Small intestine (tissue), 7 donors: ENCODE measurements at regions not wholly inside any gene's neighbourhood (a gene's known extent, or its start where the extent isn't known, plus 50 kb on each side); places are given as distances from the start of the nearest gene placed in this dataset.

Experiments
- DNase-seq, 2 donors: peaks; one replicate each; pipeline versions ENCODE4 v3.0.0 to v3.0.0-alpha.2; 2013
- FAIRE-seq: peaks from 2 replicates; lab custom pipeline; 2012; peaks lifted over from hg19 to GRCh38; lab: Jason Lieb, UNC
- H3K27ac ChIP-seq, 3 donors: one replicate each; pipeline ENCODE4 v1.5.1; 2013; ENCODE audit warnings: low read length in 2 of 3, mild to moderate bottlenecking in 2 of 3, control low read depth in 1 of 3, inconsistent platforms in 1 of 3, low read depth in 1 of 3, moderate library complexity in 1 of 3
- H3K27me3 ChIP-seq, 3 donors: one replicate each; pipeline ENCODE4 v1.6.1; 2013; ENCODE audit warnings: low read length in 3 of 3, inconsistent platforms in 1 of 3; ENCODE audit not compliant: control insufficient read depth in 3 of 3, insufficient read depth in 3 of 3
- H3K36me3 ChIP-seq, 3 donors: one replicate each; pipeline ENCODE4 v1.6.1; 2013; ENCODE audit warnings: low read length in 3 of 3, inconsistent platforms in 1 of 3, low read depth in 1 of 3, mild to moderate bottlenecking in 1 of 3, moderate library complexity in 1 of 3; ENCODE audit not compliant: control insufficient read depth in 3 of 3, insufficient read depth in 2 of 3
- H3K4me1 ChIP-seq, 3 donors: one replicate each; pipeline ENCODE4 v1.6.1; 2013; ENCODE audit warnings: low read length in 2 of 3, inconsistent platforms in 1 of 3, low read depth in 1 of 3, mild to moderate bottlenecking in 1 of 3, moderate library complexity in 1 of 3; ENCODE audit not compliant: control insufficient read depth in 3 of 3, insufficient read depth in 2 of 3
- H3K4me3 ChIP-seq, 3 donors: one replicate each; pipeline ENCODE4 v1.5.1; 2013; ENCODE audit warnings: low read length in 3 of 3, control low read depth in 1 of 3, inconsistent platforms in 1 of 3, low read depth in 1 of 3, mild to moderate bottlenecking in 1 of 3, moderate library complexity in 1 of 3
- H3K9me3 ChIP-seq, 2 donors: one replicate each; pipeline ENCODE4 v1.6.1; 2013; ENCODE audit warnings: low read depth in 1 of 2, low read length in 1 of 2; ENCODE audit not compliant: control insufficient read depth in 2 of 2, insufficient read depth in 1 of 2
- WGBS, 3 donors: extraction: QIAGEN DNeasy Blood & Tissue Kit; methylation state at CpG; one replicate each; pipeline ENCODE4 v1.1.7; 2013; 5-methylcytosine and 5-hydroxymethylcytosine counted together
- donor health status: healthy with polysubstance abuse.
- donor health status: control.
- donor health status: control.
- donor health status: Bipolar disorder and iron deficiency.
- donor health status: healthy.

DNA sequence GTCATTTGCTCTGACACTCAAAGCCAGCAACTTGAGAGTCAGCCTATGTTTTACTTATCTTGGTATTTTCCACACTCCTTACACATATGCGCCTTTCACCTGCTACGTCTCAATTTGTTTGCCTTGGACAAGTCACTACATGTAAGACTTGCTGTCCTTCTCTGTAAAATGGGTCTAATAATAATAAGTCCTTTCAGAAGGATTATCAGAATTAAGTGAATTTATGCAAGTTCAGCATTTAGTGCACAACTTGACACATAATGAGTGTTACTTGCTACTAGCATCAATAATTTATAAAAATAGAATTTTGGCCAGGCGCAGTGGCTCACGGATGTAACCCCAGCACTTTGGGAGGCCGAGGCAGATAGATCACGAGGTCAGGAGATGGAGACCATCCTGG, 71.1 kb upstream of the UBL3 start:
- Histone ChIP-seq H3K9me3 (no peaks in the 10 kb centered on the region), H3K4me3 (no peak overlapping the region), H3K36me3 (no peaks in the 10 kb centered on the region), H3K27me3 (no peaks in the 10 kb centered on the region), H3K4me1 (peaks cover 4 to 39% (median 6%) of the 10 kb centered on the region in 3 donors), H3K27ac (no peak overlapping the region)
- 95 to 98% (median 97%) methylated on average over 6 of the region's 6 CpGs for WGBS, 3 donors
- FAIRE-seq, result no peak
- no peak for DNase-seq

DNA sequence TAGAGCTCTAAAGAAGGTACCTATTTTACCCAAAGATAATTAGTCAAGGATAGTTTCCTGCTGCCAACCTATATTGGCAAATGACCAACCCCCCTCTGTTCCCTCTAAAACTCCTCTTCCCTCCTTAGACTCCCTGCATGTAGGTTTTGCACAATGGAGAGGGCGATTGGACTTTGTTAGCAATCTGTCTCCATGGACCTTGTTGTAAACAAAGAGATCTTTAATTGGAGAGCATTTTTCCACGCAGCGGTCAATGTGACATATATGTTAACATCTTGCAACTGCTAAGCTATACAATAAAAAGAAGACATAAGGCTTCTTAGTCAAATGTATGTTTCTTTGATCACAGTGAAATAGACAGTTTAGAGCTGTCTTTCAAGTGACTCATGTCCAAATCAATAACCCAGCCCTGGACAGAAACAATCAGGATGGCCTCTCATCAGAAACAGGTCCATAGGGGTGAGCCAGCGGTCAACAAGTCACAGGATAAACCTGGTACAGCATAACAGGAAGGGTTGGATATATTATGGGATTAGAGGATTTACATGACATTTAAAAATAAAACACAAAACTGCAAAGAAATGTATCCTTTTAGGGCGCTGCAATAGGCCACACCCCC, 69.7 kb upstream of the UBL3 start:
- Histone ChIP-seq H3K27ac (no peak overlapping the region), H3K9me3 (no peaks in the 10 kb centered on the region), H3K4me1 (peaks cover 4 to 34% (median 6%) of the 10 kb centered on the region in 3 donors), H3K36me3 (no peaks in the 10 kb centered on the region), H3K27me3 (no peaks in the 10 kb centered on the region), H3K4me3 (no peak overlapping the region)
- DNase-seq (peak; percentile 70 to 78), FAIRE-seq (no peak)
- 37 to 47% (median 42%) methylated on average over 5 of the region's 5 CpGs for WGBS, 3 donors

DNA sequence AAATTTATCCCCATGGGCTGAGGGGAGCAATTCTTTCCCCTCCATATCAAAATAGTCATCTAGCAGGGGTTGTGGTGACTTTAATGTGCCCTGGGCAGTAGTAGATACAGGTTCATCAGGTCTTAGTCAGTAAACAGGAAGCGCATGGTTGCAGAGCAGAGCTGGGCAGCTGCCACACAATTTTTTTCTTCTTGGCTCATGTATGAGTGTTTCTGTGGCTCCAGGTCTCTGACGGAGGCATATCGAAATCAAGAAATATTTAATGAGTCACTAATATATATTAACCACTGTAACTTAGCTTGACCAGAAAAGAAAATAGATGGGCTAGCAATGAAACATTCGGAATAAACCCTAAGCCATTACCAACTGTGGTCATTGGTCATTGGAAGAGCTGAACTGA, 68.4 kb upstream of the UBL3 start:
- 52 to 90% (median 71%) methylated on average over 4 of the region's 4 CpGs for WGBS, 3 donors
- FAIRE-seq (no peak), DNase-seq (no peak)
- no peaks in the 10 kb centered on the region for H3K27me3 ChIP-seq
- H3K4me1 ChIP-seq, result peaks cover 2 to 21% (median 4%) of the 10 kb centered on the region in 3 donors
- no peaks in the 10 kb centered on the region for H3K36me3 ChIP-seq
- H3K27ac ChIP-seq, result no peak overlapping the region
- no peaks in the 10 kb centered on the region for H3K9me3 ChIP-seq
- H3K4me3 ChIP-seq, result no peak overlapping the region

DNA sequence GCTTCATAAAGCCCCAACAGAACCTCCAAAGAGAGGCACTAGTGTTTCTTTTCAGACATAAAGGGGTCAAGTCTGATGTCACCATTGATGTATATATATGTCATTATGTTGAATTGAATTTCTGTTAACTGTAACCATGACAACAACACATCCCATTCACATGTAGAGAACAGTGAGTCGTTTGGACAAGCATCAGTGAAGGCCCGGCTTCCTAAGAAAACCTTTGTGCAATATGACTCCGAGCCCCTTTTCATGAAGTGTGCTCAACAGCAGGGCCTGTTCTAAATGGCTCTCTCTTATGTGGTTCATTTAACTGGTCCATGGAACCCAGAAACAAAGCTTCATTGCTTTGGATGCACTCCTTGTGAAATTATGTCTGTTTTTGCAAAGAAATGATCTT, 67.2 kb upstream of the UBL3 start:
- Histone ChIP-seq H3K4me3 (no peak overlapping the region), H3K9me3 (no peaks in the 10 kb centered on the region), H3K27ac (no peak overlapping the region), H3K27me3 (no peaks in the 10 kb centered on the region), H3K36me3 (no peaks in the 10 kb centered on the region), H3K4me1 (peaks cover 0 to 9% (median 2%) of the 10 kb centered on the region in 3 donors)
- DNase-seq (no peak), FAIRE-seq (no peak)
- 85 to 91% (median 85%) methylated on average over 3 of the region's 3 CpGs for WGBS, 3 donors

DNA sequence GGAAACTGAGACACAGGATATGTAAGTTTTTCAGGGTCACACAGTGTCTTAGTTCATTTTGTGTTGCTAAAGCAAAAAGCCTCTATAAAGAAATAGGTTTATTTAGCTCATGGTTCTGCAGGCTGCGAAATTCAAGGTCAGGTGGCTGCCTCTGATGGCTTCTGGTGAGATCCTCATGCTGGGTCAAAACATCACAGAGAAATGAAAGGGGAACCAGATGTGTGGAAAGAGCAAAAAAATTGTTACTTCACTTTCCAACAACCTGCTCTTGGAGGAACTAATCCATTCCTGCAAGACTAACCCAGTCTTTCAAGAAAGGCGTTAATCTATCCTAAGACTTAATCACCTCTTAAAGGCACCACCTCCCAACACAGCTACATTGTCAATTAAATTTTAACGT, 64.2 kb upstream of the UBL3 start:
- WGBS, 3 donors, result 82 to 90% (median 88%) methylated on average over 3 of the region's 3 CpGs
- Histone ChIP-seq H3K9me3 (no peaks in the 10 kb centered on the region), H3K27me3 (no peaks in the 10 kb centered on the region), H3K36me3 (no peaks in the 10 kb centered on the region), H3K4me1 (peaks cover 0 to under 1% (median 0%) of the 10 kb centered on the region in 3 donors), H3K4me3 (no peak overlapping the region), H3K27ac (no peak overlapping the region)
- DNase-seq (no peak), FAIRE-seq (no peak)

DNA sequence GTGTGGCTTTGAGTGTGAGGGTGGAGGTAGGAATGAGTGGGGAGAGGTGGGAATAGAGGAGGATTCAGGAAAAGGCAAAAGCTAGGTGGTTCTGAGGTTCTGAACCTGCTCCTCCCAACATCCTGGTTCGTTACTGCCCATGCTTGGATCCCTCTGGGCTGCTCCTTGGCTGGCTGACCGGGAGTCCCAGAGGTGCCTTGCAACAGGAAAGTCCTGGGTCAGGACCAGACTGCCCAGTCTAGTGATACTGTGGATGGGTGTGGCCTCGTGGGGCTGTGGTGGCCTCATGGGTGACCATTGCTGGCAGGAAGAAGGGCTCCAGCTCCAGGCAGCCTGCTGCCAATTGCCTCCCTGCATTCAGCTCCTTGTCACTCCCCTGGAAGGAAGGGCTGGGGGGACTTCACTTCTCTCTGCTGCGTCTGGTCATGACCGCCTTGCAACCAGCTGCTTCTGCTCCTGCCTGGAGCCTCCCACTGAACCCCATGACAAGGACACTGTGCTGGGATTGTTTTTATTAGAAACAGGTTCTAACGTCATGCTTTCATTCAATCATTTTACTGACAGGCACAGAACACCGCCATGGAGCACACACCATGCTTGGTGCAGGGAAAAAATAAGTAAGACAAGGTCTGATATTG, 61.5 kb upstream of the UBL3 start:
- Histone ChIP-seq H3K27me3 (no peaks in the 10 kb centered on the region), H3K27ac (no peak overlapping the region), H3K4me1 (no peaks in the 10 kb centered on the region), H3K4me3 (no peak overlapping the region), H3K36me3 (no peaks in the 10 kb centered on the region), H3K9me3 (no peaks in the 10 kb centered on the region)
- 78 to 80% (median 79%) methylated on average over 7 of the region's 7 CpGs for WGBS, 3 donors
- FAIRE-seq (no peak), DNase-seq (no peak)

DNA sequence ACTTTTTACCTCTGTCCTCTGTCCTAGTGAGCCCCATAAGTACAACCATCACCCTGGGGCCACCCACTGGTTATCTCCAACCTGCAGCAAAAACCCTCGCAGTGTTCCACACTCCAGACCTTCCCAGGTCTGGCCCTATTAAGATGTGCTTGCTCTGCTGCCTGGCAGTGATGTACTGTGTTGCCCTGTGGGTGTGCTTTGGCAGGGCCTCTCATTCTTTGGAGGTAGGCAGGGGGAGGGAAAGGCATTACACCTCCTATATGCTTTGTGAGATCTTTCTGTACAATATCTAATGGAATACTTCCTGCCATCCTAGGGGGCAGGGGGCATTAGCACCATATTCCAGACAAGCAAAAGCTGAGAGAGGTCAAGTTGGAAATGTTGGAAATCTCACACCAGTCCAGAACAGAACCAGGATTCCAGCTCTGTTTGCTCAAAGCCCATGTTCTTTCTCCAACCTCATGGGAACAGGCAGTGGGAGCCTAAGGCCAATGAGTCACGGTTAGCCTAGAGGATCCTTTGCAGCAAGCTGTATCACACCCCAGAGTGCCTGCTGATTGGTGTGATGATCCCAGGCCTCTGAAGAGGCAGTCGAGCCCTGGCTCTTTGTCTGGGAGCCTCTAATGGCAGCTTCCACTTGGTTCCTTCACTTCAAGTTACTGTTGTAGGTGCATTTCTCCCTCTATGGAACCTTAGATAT, 59.7 kb upstream of the UBL3 start:
- H3K9me3 ChIP-seq, result no peaks in the 10 kb centered on the region
- H3K36me3 ChIP-seq, result no peaks in the 10 kb centered on the region
- no peak overlapping the region for H3K27ac ChIP-seq
- H3K27me3 ChIP-seq, result no peaks in the 10 kb centered on the region
- no peak for FAIRE-seq
- no peak for DNase-seq
- peaks cover 0 to 5% (median 0%) of the 10 kb centered on the region in 3 donors for H3K4me1 ChIP-seq
- 86 to 88% (median 86%) methylated on average over 3 of the region's 3 CpGs for WGBS, 3 donors
- no peak overlapping the region for H3K4me3 ChIP-seq

DNA sequence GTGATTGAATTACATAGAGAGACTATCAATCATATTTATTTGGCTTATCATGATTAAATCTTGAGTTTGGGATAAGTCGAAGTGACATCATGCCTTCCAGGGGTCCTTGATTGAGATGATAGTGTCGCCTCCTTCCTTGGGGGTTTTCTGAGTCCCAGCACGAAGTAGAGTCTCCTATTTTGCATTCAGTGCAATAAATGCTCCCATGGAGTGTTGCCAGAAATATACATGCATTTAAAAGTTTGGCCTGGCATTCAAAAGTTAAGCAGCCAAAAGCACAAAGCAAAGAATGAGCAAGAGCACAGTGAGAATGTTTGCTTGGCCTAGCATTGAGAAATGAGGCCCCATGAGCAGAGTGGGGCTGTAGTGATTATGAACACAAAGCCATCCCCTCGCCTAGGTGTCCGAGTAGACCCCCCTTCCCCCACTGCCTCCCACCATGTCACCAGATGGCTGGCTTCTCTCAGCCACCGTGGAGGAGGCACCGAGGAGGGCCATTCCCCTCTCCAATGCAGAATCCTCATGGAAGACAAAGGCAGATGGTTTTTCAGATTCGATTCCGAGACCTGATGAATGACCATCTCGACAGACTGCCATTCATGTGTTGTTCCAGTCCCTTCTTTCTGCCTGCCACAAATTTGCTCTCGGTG, 58.8 kb upstream of the UBL3 start:
- Histone ChIP-seq H3K9me3 (no peaks in the 10 kb centered on the region), H3K27me3 (no peaks in the 10 kb centered on the region), H3K27ac (no peak overlapping the region), H3K36me3 (no peaks in the 10 kb centered on the region), H3K4me1 (peaks cover 0 to 5% (median 0%) of the 10 kb centered on the region in 3 donors), H3K4me3 (no peak overlapping the region)
- FAIRE-seq (no peak), DNase-seq (no peak)
- 82 to 95% (median 88%) methylated on average over 11 of the region's 11 CpGs for WGBS, 3 donors
